ENCODE measurements at regions not wholly inside any gene's neighbourhood (a gene's known extent, or its start where the extent isn't known, plus 50 kb on each side); places are given as distances from the start of the nearest gene placed in this dataset.

GRCh38 chr5:164364237-164365208, 859.1 kb downstream of the MAT2B start:
- Histone ChIP-seq H3F3A (ENCODE audit: insufficient read depth) (no peaks in the 10 kb centered on the region), H3K4me2 (ENCODE audit: low read depth, low read length, poor library complexity, severe bottlenecking) (no peak overlapping the region), H3K9me3 (ENCODE audit: insufficient read depth, low read length) (no peaks in the 10 kb centered on the region), H3K9ac (ENCODE audit: low read length) (no peak overlapping the region), H3K4me3 (ENCODE audit: insufficient read depth, low read length, poor library complexity, severe bottlenecking) (no peak overlapping the region), H3K36me3 (ENCODE audit: low read length) (no peaks in the 10 kb centered on the region), H3K27ac (ENCODE audit: low read depth, low read length) (no peak overlapping the region), H3K79me2 (ENCODE audit: insufficient read depth, low read length) (no peaks in the 10 kb centered on the region), H3K9me2 (replicated peaks; ENCODE audit: insufficient read depth, low read length) (no peaks in the 10 kb centered on the region), H2AFZ (ENCODE audit: low read depth, low read length, severe bottlenecking) (no peak overlapping the region), H3K27me3 (ENCODE audit: low read length) (no peaks in the 10 kb centered on the region), H4K20me1 (ENCODE audit: low read depth, low read length) (no peaks in the 10 kb centered on the region; the same call in 1 of the 2 replicates)
- no peak for TF ChIP-seq CTCF (IDR thresholded peaks at IDR 0.05; ENCODE audit: insufficient read depth, low read length, poor library complexity, severe bottlenecking)
- no peak for TF ChIP-seq EZH2phosphoT487 (conservative IDR thresholded peaks at IDR 0.05; ENCODE audit: low read length)

GRCh38 chr5:164370841-164371240, 865.4 kb downstream of the MAT2B start:
- H3K79me2 ChIP-seq (ENCODE audit: insufficient read depth, low read length), result no peaks in the 10 kb centered on the region
- no peak overlapping the region for H3K27ac ChIP-seq (ENCODE audit: low read depth, low read length)
- H3F3A ChIP-seq (ENCODE audit: insufficient read depth), result no peaks in the 10 kb centered on the region
- H4K20me1 ChIP-seq (ENCODE audit: low read depth, low read length), result no peaks in the 10 kb centered on the region
- H3K27me3 ChIP-seq (ENCODE audit: low read length), result no peaks in the 10 kb centered on the region
- no peaks in the 10 kb centered on the region for H3K36me3 ChIP-seq (ENCODE audit: low read length)
- H2AFZ ChIP-seq (ENCODE audit: low read depth, low read length, severe bottlenecking), result no peak overlapping the region
- H3K4me2 ChIP-seq (ENCODE audit: low read depth, low read length, poor library complexity, severe bottlenecking), result no peak overlapping the region
- no peak for TF ChIP-seq EZH2phosphoT487 (conservative IDR thresholded peaks at IDR 0.05; ENCODE audit: low read length)
- no peak for TF ChIP-seq CTCF (IDR thresholded peaks at IDR 0.05; ENCODE audit: insufficient read depth, low read length, poor library complexity, severe bottlenecking)
- H3K9me3 ChIP-seq (ENCODE audit: insufficient read depth, low read length), result no peaks in the 10 kb centered on the region
- no peak overlapping the region for H3K4me3 ChIP-seq (ENCODE audit: insufficient read depth, low read length, poor library complexity, severe bottlenecking)
- H3K9me2 ChIP-seq (replicated peaks; ENCODE audit: insufficient read depth, low read length), result no peaks in the 10 kb centered on the region
- no peak overlapping the region for H3K9ac ChIP-seq (ENCODE audit: low read length)

GRCh38 chr5:164372892-164373291, 867.5 kb downstream of the MAT2B start:
- H3K9ac ChIP-seq (ENCODE audit: low read length), result no peak overlapping the region
- TF ChIP-seq CTCF (IDR thresholded peaks at IDR 0.05; ENCODE audit: insufficient read depth, low read length, poor library complexity, severe bottlenecking) (no peak), EZH2phosphoT487 (conservative IDR thresholded peaks at IDR 0.05; ENCODE audit: low read length) (no peak)
- no peaks in the 10 kb centered on the region for H3K27me3 ChIP-seq (ENCODE audit: low read length)
- H3K27ac ChIP-seq (ENCODE audit: low read depth, low read length), result no peak overlapping the region
- no peaks in the 10 kb centered on the region for H3K36me3 ChIP-seq (ENCODE audit: low read length)
- no peak overlapping the region for H2AFZ ChIP-seq (ENCODE audit: low read depth, low read length, severe bottlenecking)
- no peaks in the 10 kb centered on the region for H3K9me3 ChIP-seq (ENCODE audit: insufficient read depth, low read length)
- no peaks in the 10 kb centered on the region for H3K9me2 ChIP-seq (replicated peaks; ENCODE audit: insufficient read depth, low read length)
- no peaks in the 10 kb centered on the region for H3F3A ChIP-seq (ENCODE audit: insufficient read depth)
- no peak overlapping the region for H3K4me3 ChIP-seq (ENCODE audit: insufficient read depth, low read length, poor library complexity, severe bottlenecking)
- H4K20me1 ChIP-seq (ENCODE audit: low read depth, low read length), result no peaks in the 10 kb centered on the region
- no peaks in the 10 kb centered on the region for H3K79me2 ChIP-seq (ENCODE audit: insufficient read depth, low read length)
- H3K4me2 ChIP-seq (ENCODE audit: low read depth, low read length, poor library complexity, severe bottlenecking), result no peak overlapping the region

Data from SU-DHL-6 (cell line).